ENCODE measurements at regions not wholly inside any gene's neighbourhood (a gene's known extent, or its start where the extent isn't known, plus 50 kb on each side); places are given as distances from the start of the nearest gene placed in this dataset.
"Not testable (repeated sequence)": the region's sequence is repeated elsewhere in the genome, so short reads cannot be mapped to it uniquely, and the experiment has no call there.

GRCh38 chr3:144818973-144819372 is 847.4 kb downstream of the DIPK2A start:
- H3K36me3 ChIP-seq (ENCODE audit: control insufficient read depth in 1 of 2, insufficient read depth in 2 of 2, low read length in 2 of 2), result no peaks in the 10 kb centered on the region
- H3K9me3 ChIP-seq (ENCODE audit: control insufficient read depth in 1 of 2, low read length in 2 of 2), result no peaks in the 10 kb centered on the region
- no peaks in the 10 kb centered on the region for H3K4me1 ChIP-seq (ENCODE audit: control insufficient read depth in 1 of 2, insufficient read depth in 2 of 2, low read length in 2 of 2)
- no peak overlapping the region for H3K27ac ChIP-seq (ENCODE audit: low read length)
- H3K27me3 ChIP-seq (ENCODE audit: low read depth, low read length), result no peaks in the 10 kb centered on the region
- no peak overlapping the region for H3K4me3 ChIP-seq (ENCODE audit: low read depth in 1 of 2, low read length in 2 of 2)

GRCh38 chr3:144820232-144820631 is 848.6 kb downstream of the DIPK2A start:
- H3K4me1 ChIP-seq (ENCODE audit: control insufficient read depth in 1 of 2, insufficient read depth in 2 of 2, low read length in 2 of 2); H3K36me3 ChIP-seq (ENCODE audit: control insufficient read depth in 1 of 2, insufficient read depth in 2 of 2, low read length in 2 of 2); H3K27ac ChIP-seq (ENCODE audit: low read length); H3K9me3 ChIP-seq (ENCODE audit: control insufficient read depth in 1 of 2, low read length in 2 of 2); H3K27me3 ChIP-seq (ENCODE audit: low read depth, low read length); H3K4me3 ChIP-seq (ENCODE audit: low read depth in 1 of 2, low read length in 2 of 2): not testable (repeated sequence)

GRCh38 chr3:144820726-144821125 is 849.1 kb downstream of the DIPK2A start:
- no peak overlapping the region for H3K4me3 ChIP-seq (ENCODE audit: low read depth in 1 of 2, low read length in 2 of 2)
- H3K27ac ChIP-seq (ENCODE audit: low read length), result no peak overlapping the region
- H3K4me1 ChIP-seq (ENCODE audit: control insufficient read depth in 1 of 2, insufficient read depth in 2 of 2, low read length in 2 of 2), result no peaks in the 10 kb centered on the region
- no peaks in the 10 kb centered on the region for H3K36me3 ChIP-seq (ENCODE audit: control insufficient read depth in 1 of 2, insufficient read depth in 2 of 2, low read length in 2 of 2)
- H3K9me3 ChIP-seq (ENCODE audit: control insufficient read depth in 1 of 2, low read length in 2 of 2), result no peaks in the 10 kb centered on the region
- H3K27me3 ChIP-seq (ENCODE audit: low read depth, low read length), result no peaks in the 10 kb centered on the region

- Histone ChIP-seq H3K9me3 (ENCODE audit: control insufficient read depth in 1 of 2, low read length in 2 of 2) (no peaks in the 10 kb centered on the region), H3K4me3 (ENCODE audit: low read depth in 1 of 2, low read length in 2 of 2) (no peak overlapping the region), H3K4me1 (ENCODE audit: control insufficient read depth in 1 of 2, insufficient read depth in 2 of 2, low read length in 2 of 2) (no peaks in the 10 kb centered on the region), H3K36me3 (ENCODE audit: control insufficient read depth in 1 of 2, insufficient read depth in 2 of 2, low read length in 2 of 2) (no peaks in the 10 kb centered on the region), H3K27me3 (ENCODE audit: low read depth, low read length) (no peaks in the 10 kb centered on the region), H3K27ac (ENCODE audit: low read length) (no peak overlapping the region)
Observed at GRCh38 chr3:144821583-144821982, 850.0 kb downstream of the DIPK2A start.

GRCh38 chr3:144822671-144823070 is 851.0 kb downstream of the DIPK2A start:
- Histone ChIP-seq H3K9me3 (ENCODE audit: control insufficient read depth in 1 of 2, low read length in 2 of 2) (no peaks in the 10 kb centered on the region), H3K4me1 (ENCODE audit: control insufficient read depth in 1 of 2, insufficient read depth in 2 of 2, low read length in 2 of 2) (no peaks in the 10 kb centered on the region), H3K36me3 (ENCODE audit: control insufficient read depth in 1 of 2, insufficient read depth in 2 of 2, low read length in 2 of 2) (no peaks in the 10 kb centered on the region), H3K4me3 (ENCODE audit: low read depth in 1 of 2, low read length in 2 of 2) (no peak overlapping the region), H3K27ac (ENCODE audit: low read length) (no peak overlapping the region), H3K27me3 (ENCODE audit: low read depth, low read length) (no peaks in the 10 kb centered on the region)

- Histone ChIP-seq H3K27me3 (ENCODE audit: low read depth, low read length) (no peaks in the 10 kb centered on the region), H3K4me1 (ENCODE audit: control insufficient read depth in 1 of 2, insufficient read depth in 2 of 2, low read length in 2 of 2) (no peaks in the 10 kb centered on the region), H3K9me3 (ENCODE audit: control insufficient read depth in 1 of 2, low read length in 2 of 2) (peaks cover 0 to 5% of the 10 kb centered on the region in 2 donors), H3K36me3 (ENCODE audit: control insufficient read depth in 1 of 2, insufficient read depth in 2 of 2, low read length in 2 of 2) (no peaks in the 10 kb centered on the region), H3K4me3 (ENCODE audit: low read depth in 1 of 2, low read length in 2 of 2) (no peak overlapping the region), H3K27ac (ENCODE audit: low read length) (no peak overlapping the region)
Observed at GRCh38 chr3:144831955-144832716, 860.5 kb downstream of the DIPK2A start.

- Histone ChIP-seq H3K4me1 (ENCODE audit: control insufficient read depth in 1 of 2, insufficient read depth in 2 of 2, low read length in 2 of 2) (no peaks in the 10 kb centered on the region), H3K27me3 (ENCODE audit: low read depth, low read length) (no peaks in the 10 kb centered on the region), H3K27ac (ENCODE audit: low read length) (no peak overlapping the region), H3K4me3 (ENCODE audit: low read depth in 1 of 2, low read length in 2 of 2) (no peak overlapping the region), H3K9me3 (ENCODE audit: control insufficient read depth in 1 of 2, low read length in 2 of 2) (peaks cover 0 to 14% of the 10 kb centered on the region in 2 donors), H3K36me3 (ENCODE audit: control insufficient read depth in 1 of 2, insufficient read depth in 2 of 2, low read length in 2 of 2) (no peaks in the 10 kb centered on the region)
Observed at GRCh38 chr3:144839991-144840390, 868.4 kb downstream of the DIPK2A start.

- Histone ChIP-seq H3K4me1 (ENCODE audit: control insufficient read depth in 1 of 2, insufficient read depth in 2 of 2, low read length in 2 of 2) (no peaks in the 10 kb centered on the region), H3K36me3 (ENCODE audit: control insufficient read depth in 1 of 2, insufficient read depth in 2 of 2, low read length in 2 of 2) (no peaks in the 10 kb centered on the region), H3K27ac (ENCODE audit: low read length) (no peak overlapping the region), H3K27me3 (ENCODE audit: low read depth, low read length) (no peaks in the 10 kb centered on the region), H3K9me3 (ENCODE audit: control insufficient read depth in 1 of 2, low read length in 2 of 2) (peaks cover 0 to 14% of the 10 kb centered on the region in 2 donors), H3K4me3 (ENCODE audit: low read depth in 1 of 2, low read length in 2 of 2) (no peak overlapping the region)
Observed at GRCh38 chr3:144840866-144841265, 869.2 kb downstream of the DIPK2A start.

- Histone ChIP-seq H3K4me1 (ENCODE audit: control insufficient read depth in 1 of 2, insufficient read depth in 2 of 2, low read length in 2 of 2) (no peaks in the 10 kb centered on the region), H3K36me3 (ENCODE audit: control insufficient read depth in 1 of 2, insufficient read depth in 2 of 2, low read length in 2 of 2) (no peaks in the 10 kb centered on the region), H3K27ac (ENCODE audit: low read length) (no peak overlapping the region), H3K4me3 (ENCODE audit: low read depth in 1 of 2, low read length in 2 of 2) (no peak overlapping the region), H3K9me3 (ENCODE audit: control insufficient read depth in 1 of 2, low read length in 2 of 2) (peaks cover 0 to 12% of the 10 kb centered on the region in 2 donors), H3K27me3 (ENCODE audit: low read depth, low read length) (no peaks in the 10 kb centered on the region)
Observed at GRCh38 chr3:144843099-144843498, 871.5 kb downstream of the DIPK2A start.

GRCh38 chr3:144852999-144853398 is 881.4 kb downstream of the DIPK2A start:
- Histone ChIP-seq H3K36me3 (ENCODE audit: control insufficient read depth in 1 of 2, insufficient read depth in 2 of 2, low read length in 2 of 2) (no peaks in the 10 kb centered on the region), H3K9me3 (ENCODE audit: control insufficient read depth in 1 of 2, low read length in 2 of 2) (no peaks in the 10 kb centered on the region), H3K4me3 (ENCODE audit: low read depth in 1 of 2, low read length in 2 of 2) (no peak overlapping the region), H3K27me3 (ENCODE audit: low read depth, low read length) (no peaks in the 10 kb centered on the region), H3K4me1 (ENCODE audit: control insufficient read depth in 1 of 2, insufficient read depth in 2 of 2, low read length in 2 of 2) (no peaks in the 10 kb centered on the region), H3K27ac (ENCODE audit: low read length) (no peak overlapping the region)

- not testable (repeated sequence) for H3K9me3 ChIP-seq (ENCODE audit: control insufficient read depth in 1 of 2, low read length in 2 of 2); H3K4me3 ChIP-seq (ENCODE audit: low read depth in 1 of 2, low read length in 2 of 2); H3K27ac ChIP-seq (ENCODE audit: low read length); H3K27me3 ChIP-seq (ENCODE audit: low read depth, low read length); H3K36me3 ChIP-seq (ENCODE audit: control insufficient read depth in 1 of 2, insufficient read depth in 2 of 2, low read length in 2 of 2); H3K4me1 ChIP-seq (ENCODE audit: control insufficient read depth in 1 of 2, insufficient read depth in 2 of 2, low read length in 2 of 2)
Observed at GRCh38 chr3:144854020-144854419, 882.4 kb downstream of the DIPK2A start.

GRCh38 chr3:144859161-144859560 is 887.5 kb downstream of the DIPK2A start:
- no peaks in the 10 kb centered on the region for H3K27me3 ChIP-seq (ENCODE audit: low read depth, low read length)
- no peaks in the 10 kb centered on the region for H3K9me3 ChIP-seq (ENCODE audit: control insufficient read depth in 1 of 2, low read length in 2 of 2)
- no peaks in the 10 kb centered on the region for H3K4me1 ChIP-seq (ENCODE audit: control insufficient read depth in 1 of 2, insufficient read depth in 2 of 2, low read length in 2 of 2)
- no peak overlapping the region for H3K27ac ChIP-seq (ENCODE audit: low read length)
- H3K36me3 ChIP-seq (ENCODE audit: control insufficient read depth in 1 of 2, insufficient read depth in 2 of 2, low read length in 2 of 2), result no peaks in the 10 kb centered on the region
- no peak overlapping the region for H3K4me3 ChIP-seq (ENCODE audit: low read depth in 1 of 2, low read length in 2 of 2)

Data from muscle layer of duodenum (tissue), 2 donors.